ENCODE measurements at regions not wholly inside any gene's neighbourhood (a gene's known extent, or its start where the extent isn't known, plus 50 kb on each side); places are given as distances from the start of the nearest gene placed in this dataset.
"Not testable (repeated sequence)": the region's sequence is repeated elsewhere in the genome, so short reads cannot be mapped to it uniquely, and the experiment has no call there.

DNA sequence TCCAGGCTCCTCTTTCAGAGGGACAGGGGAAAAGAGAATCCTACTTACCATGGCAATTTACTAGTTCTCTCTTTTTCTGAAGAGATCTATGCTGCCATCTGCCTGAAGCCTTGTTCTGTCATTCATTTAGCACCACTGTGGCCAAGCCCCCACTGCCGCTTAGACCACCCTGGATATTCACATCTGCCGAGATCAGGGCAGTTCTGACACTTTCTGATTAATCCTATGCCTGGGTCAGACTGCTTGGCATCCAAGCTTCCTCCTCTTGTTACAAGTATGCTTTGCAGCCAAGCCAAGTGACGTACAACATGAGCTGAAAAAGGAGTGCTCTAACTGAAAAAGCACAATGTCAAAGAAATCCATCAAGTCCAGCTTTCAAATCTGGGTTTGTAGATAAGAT lies 332.6 kb downstream of the SUCLG1 start:
- TF ChIP-seq, protein P1, sequence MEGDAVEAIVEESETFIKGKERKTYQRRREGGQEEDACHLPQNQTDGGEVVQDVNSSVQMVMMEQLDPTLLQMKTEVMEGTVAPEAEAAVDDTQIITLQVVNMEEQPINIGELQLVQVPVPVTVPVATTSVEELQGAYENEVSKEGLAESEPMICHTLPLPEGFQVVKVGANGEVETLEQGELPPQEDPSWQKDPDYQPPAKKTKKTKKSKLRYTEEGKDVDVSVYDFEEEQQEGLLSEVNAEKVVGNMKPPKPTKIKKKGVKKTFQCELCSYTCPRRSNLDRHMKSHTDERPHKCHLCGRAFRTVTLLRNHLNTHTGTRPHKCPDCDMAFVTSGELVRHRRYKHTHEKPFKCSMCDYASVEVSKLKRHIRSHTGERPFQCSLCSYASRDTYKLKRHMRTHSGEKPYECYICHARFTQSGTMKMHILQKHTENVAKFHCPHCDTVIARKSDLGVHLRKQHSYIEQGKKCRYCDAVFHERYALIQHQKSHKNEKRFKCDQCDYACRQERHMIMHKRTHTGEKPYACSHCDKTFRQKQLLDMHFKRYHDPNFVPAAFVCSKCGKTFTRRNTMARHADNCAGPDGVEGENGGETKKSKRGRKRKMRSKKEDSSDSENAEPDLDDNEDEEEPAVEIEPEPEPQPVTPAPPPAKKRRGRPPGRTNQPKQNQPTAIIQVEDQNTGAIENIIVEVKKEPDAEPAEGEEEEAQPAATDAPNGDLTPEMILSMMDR (IDR thresholded peaks at IDR 0.05; ENCODE audit: insufficient read depth, low read length) = no peak
- H3K4me3 ChIP-seq (ENCODE audit: low read depth, low read length) = no peak overlapping the region
- DNase-seq (ENCODE audit: low read depth) = no peak

DNA sequence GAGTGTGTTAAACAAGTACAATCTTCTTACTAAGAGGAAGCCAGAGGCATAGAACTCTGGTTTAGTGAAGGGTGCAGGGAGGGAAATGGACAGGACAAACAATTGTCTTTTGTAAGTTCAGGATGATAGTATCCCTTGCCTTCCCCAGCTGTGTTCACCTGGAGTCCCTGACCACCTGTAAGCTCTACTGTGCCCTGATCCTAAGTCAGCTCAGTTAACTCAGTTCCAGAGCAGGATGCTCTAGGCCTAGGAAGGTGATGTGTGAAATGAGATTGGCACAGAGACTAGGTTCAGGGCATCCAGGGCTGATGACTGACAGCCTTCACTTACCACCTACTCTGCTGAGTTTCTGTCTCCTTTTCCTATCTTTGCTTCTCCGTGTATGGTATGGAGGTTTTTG lies 333.0 kb downstream of the SUCLG1 start:
- DNase-seq (ENCODE audit: low read depth) = no peak
- no peak overlapping the region for H3K4me3 ChIP-seq (ENCODE audit: low read depth, low read length)
- TF ChIP-seq, protein P1 (IDR thresholded peaks at IDR 0.05; ENCODE audit: insufficient read depth, low read length) = no peak

- DNase-seq (ENCODE audit: low read depth) = no peak
- TF ChIP-seq, protein P1 (IDR thresholded peaks at IDR 0.05; ENCODE audit: insufficient read depth, low read length) = no peak
- H3K4me3 ChIP-seq (ENCODE audit: low read depth, low read length) = no peak overlapping the region
Measured at GRCh38 chr2:84116143-84116542, 342.9 kb downstream of the SUCLG1 start.

- DNase-seq (ENCODE audit: low read depth) = no peak
- no peak overlapping the region for H3K4me3 ChIP-seq (ENCODE audit: low read depth, low read length)
- TF ChIP-seq, protein P1 (IDR thresholded peaks at IDR 0.05; ENCODE audit: insufficient read depth, low read length) = no peak
Measured at GRCh38 chr2:84115173-84115857, 343.8 kb downstream of the SUCLG1 start.

GRCh38 chr2:84103816-84104527 lies 355.1 kb downstream of the SUCLG1 start:
- not testable (repeated sequence) for DNase-seq (ENCODE audit: low read depth); H3K4me3 ChIP-seq (ENCODE audit: low read depth, low read length)

DNA sequence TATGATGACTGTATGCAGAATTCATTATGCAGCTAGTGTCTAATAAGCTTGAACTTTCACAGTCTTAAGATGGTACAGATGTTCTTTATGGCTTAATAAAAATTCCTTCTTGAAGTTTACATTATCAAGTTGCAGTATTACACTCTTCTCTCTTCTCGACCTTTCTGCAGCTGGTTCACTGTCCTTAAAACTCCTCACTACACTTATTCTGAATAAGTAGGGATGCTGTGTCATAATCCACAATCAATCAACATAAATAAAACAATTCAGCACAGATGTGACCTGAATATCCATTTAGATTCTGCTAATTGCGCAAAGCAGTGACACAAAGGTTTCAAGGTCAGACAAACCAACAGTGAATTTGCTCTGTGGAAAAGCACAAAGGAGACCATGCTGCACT lies 356.8 kb downstream of the SUCLG1 start:
- H3K4me3 ChIP-seq (ENCODE audit: low read depth, low read length) = no peak overlapping the region
- TF ChIP-seq, protein P1 (IDR thresholded peaks at IDR 0.05; ENCODE audit: insufficient read depth, low read length) = no peak

DNA sequence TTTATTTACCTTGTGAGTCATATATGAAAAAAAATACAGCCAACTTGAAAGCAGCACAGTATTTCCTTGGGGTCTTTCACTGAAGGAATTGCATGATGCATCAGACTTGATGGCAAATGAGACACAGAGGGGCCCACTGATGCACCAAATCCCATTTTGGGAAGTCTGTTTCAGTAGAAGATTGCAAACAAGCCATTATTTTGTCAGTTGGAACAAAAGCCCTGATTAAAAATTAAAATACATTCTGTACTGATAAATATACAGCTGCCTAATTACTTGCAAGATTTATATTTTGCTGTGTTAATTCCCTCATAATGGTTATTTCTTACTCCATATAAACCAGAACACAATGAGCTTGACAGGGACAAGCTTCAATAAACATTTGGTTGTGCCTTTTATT lies 370.4 kb downstream of the SUCLG1 start:
- TF ChIP-seq, protein P1 (IDR thresholded peaks at IDR 0.05; ENCODE audit: insufficient read depth, low read length) = no peak
- no peak overlapping the region for H3K4me3 ChIP-seq (ENCODE audit: low read depth, low read length)
- no peak for DNase-seq (ENCODE audit: low read depth)

More for the DNA sequence above, 356.8 kb downstream of the SUCLG1 start:
- no peak for DNase-seq (ENCODE audit: low read depth)

Data from fibroblast of the aortic adventitia (primary cell).